ENCODE measurements at regions not wholly inside any gene's neighbourhood (a gene's known extent, or its start where the extent isn't known, plus 50 kb on each side); places are given as distances from the start of the nearest gene placed in this dataset.

- TF ChIP-seq, protein P1, sequence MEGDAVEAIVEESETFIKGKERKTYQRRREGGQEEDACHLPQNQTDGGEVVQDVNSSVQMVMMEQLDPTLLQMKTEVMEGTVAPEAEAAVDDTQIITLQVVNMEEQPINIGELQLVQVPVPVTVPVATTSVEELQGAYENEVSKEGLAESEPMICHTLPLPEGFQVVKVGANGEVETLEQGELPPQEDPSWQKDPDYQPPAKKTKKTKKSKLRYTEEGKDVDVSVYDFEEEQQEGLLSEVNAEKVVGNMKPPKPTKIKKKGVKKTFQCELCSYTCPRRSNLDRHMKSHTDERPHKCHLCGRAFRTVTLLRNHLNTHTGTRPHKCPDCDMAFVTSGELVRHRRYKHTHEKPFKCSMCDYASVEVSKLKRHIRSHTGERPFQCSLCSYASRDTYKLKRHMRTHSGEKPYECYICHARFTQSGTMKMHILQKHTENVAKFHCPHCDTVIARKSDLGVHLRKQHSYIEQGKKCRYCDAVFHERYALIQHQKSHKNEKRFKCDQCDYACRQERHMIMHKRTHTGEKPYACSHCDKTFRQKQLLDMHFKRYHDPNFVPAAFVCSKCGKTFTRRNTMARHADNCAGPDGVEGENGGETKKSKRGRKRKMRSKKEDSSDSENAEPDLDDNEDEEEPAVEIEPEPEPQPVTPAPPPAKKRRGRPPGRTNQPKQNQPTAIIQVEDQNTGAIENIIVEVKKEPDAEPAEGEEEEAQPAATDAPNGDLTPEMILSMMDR (IDR thresholded peaks at IDR 0.05): no peak
- no peak for TF ChIP-seq POLR2AphosphoS5 (IDR thresholded peaks at IDR 0.05)
- TF ChIP-seq POLR2A (IDR thresholded peaks at IDR 0.05): no peak
Observed at GRCh38 chr2:49798570-49798969, 644.3 kb upstream of the FSHR start.
